ENCODE measurements at regions not wholly inside any gene's neighbourhood (a gene's known extent, or its start where the extent isn't known, plus 50 kb on each side); places are given as distances from the start of the nearest gene placed in this dataset.

GRCh38 chr10:44477046-44477425, 92.1 kb upstream of the CXCL12 start:
- DNase-seq: no peak

GRCh38 chr10:44478040-44478439, 93.1 kb upstream of the CXCL12 start:
- no peak for DNase-seq

- no peak for DNase-seq
These were observed 94.2 kb upstream of the CXCL12 start for GRCh38 chr10:44478876-44479705.

- no peak for DNase-seq
These were observed 107.8 kb upstream of the CXCL12 start for GRCh38 chr10:44492678-44493077.

GRCh38 chr10:44498222-44498621, 113.3 kb upstream of the CXCL12 start:
- no peak for DNase-seq

- no peak for DNase-seq
These were observed 115.6 kb upstream of the CXCL12 start for GRCh38 chr10:44500451-44500850.

GRCh38 chr10:44506386-44506785, 121.5 kb upstream of the CXCL12 start:
- no peak for DNase-seq

- DNase-seq: no peak
These were observed 125.7 kb upstream of the CXCL12 start for GRCh38 chr10:44510379-44511115.

- DNase-seq: no peak
These were observed 126.3 kb upstream of the CXCL12 start for GRCh38 chr10:44511166-44511565.

- no peak for DNase-seq
These were observed 126.7 kb upstream of the CXCL12 start for GRCh38 chr10:44511601-44512000.

- no peak for DNase-seq
These were observed 127.6 kb upstream of the CXCL12 start for GRCh38 chr10:44512431-44513022.

- no peak for DNase-seq
These were observed 128.7 kb upstream of the CXCL12 start for GRCh38 chr10:44513591-44513990.

GRCh38 chr10:44516891-44517290, 132.0 kb upstream of the CXCL12 start:
- DNase-seq: no peak

GRCh38 chr10:44517635-44518034, 132.7 kb upstream of the CXCL12 start:
- no peak for DNase-seq

- DNase-seq: no peak
These were observed 134.5 kb upstream of the CXCL12 start for GRCh38 chr10:44519361-44519760.

- DNase-seq: no peak
These were observed 135.8 kb upstream of the CXCL12 start for GRCh38 chr10:44520651-44521050.

GRCh38 chr10:44539178-44539577, 154.3 kb upstream of the CXCL12 start:
- DNase-seq: no peak

- DNase-seq: no peak
These were observed 167.8 kb upstream of the CXCL12 start for GRCh38 chr10:44552726-44553125.

- DNase-seq: no peak
These were observed 172.8 kb upstream of the CXCL12 start for GRCh38 chr10:44557596-44558191.

- DNase-seq: no peak
These were observed 173.6 kb upstream of the CXCL12 start for GRCh38 chr10:44558521-44558920.

GRCh38 chr10:44564361-44564760, 179.5 kb upstream of the CXCL12 start:
- DNase-seq: no peak

- DNase-seq: no peak
These were observed 179.9 kb upstream of the CXCL12 start for GRCh38 chr10:44564790-44565189.

GRCh38 chr10:44566786-44567185, 181.9 kb upstream of the CXCL12 start:
- no peak for DNase-seq

- no peak for DNase-seq
These were observed 182.6 kb upstream of the CXCL12 start for GRCh38 chr10:44567471-44567870.
